Lower leg skin (tissue), 3 donors: ENCODE measurements at regions not wholly inside any gene's neighbourhood (a gene's known extent, or its start where the extent isn't known, plus 50 kb on each side); places are given as distances from the start of the nearest gene placed in this dataset.

Experiments used
- CTCF ChIP-seq, 3 donors: fragments of 450-650 bp; IDR thresholded peaks; one replicate each; pipeline ENCODE4 v1.5.1; 2016; ENCODE audit warnings: antibody characterized with exemption in 3 of 3, mild to moderate bottlenecking in 3 of 3, moderate library complexity in 2 of 3
- POLR2A ChIP-seq, 2 donors: fragments of 450-650 bp; IDR thresholded peaks; one replicate each; pipeline ENCODE4 v1.6.1; 2016 to 2017; ENCODE audit warnings: antibody characterized with exemption in 2 of 2, mild to moderate bottlenecking in 1 of 2, moderate library complexity in 1 of 2

DNA sequence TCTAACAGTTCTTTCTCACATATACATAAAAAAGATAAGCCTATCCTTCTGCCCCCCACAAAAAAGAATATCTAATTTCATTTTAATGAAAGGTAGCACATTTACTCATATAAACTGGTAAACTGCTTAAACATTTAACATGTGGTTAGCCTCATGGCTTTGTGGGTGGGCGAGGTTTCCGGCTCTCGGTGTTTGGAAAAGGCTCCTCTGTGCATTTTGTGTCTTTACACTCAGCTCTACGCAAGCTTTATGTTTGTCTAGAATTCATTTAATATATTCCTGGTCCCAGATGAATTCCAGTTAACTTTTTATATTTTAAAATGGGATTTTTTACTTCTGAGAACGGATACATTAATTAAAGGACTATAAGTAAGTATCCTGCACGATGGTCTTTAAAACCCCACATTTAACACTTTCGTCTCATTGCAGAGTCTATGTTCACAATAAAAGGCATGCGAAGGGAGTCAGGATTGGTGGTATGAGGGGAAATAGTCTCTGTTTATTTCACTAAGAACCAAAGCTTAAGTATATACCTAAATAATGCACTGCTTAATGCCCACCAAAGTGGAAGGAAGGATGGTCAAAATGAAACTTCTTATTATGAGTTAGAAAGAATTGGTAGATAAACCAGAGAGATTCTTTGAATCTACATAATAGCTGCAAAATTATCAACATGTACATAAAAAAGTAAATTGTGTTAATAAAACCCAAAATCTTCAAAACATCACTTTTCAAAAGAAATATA, 197.2 kb downstream of the CRPPA start:
- TF ChIP-seq CTCF (IDR thresholded peaks at IDR 0.05) (no peak), POLR2A (IDR thresholded peaks at IDR 0.05) (no peak)
